Large intestine (tissue), 3 donors: ENCODE measurements at regions not wholly inside any gene's neighbourhood (a gene's known extent, or its start where the extent isn't known, plus 50 kb on each side); places are given as distances from the start of the nearest gene placed in this dataset.
A peak's percentile ranks its signal among the peaks of the same experiment; 100 is the strongest.
"Not testable (repeated sequence)": the region's sequence is repeated elsewhere in the genome, so short reads cannot be mapped to it uniquely, and the experiment has no call there.

Experiments
- DNase-seq, 2 donors: peaks; one replicate each; pipeline versions ENCODE4 v3.0.0 to v3.0.0-alpha.2; 2013
- H3K27ac ChIP-seq: one replicate; pipeline ENCODE4 v1.5.1; 2013; ENCODE audit warnings: low read length
- H3K27me3 ChIP-seq: 2 replicates; pipeline ENCODE4 v1.6.1; 2013; ENCODE audit warnings: low read length; ENCODE audit not compliant: control insufficient read depth, insufficient read depth
- H3K36me3 ChIP-seq: 2 replicates; pipeline ENCODE4 v1.6.1; 2013; ENCODE audit warnings: low read length; ENCODE audit not compliant: control insufficient read depth, insufficient read depth
- H3K4me1 ChIP-seq: one replicate; pipeline ENCODE4 v1.6.1; 2013; ENCODE audit warnings: low read length; ENCODE audit not compliant: control insufficient read depth, insufficient read depth
- H3K4me3 ChIP-seq: one replicate; pipeline ENCODE4 v1.5.1; 2013; ENCODE audit warnings: low read length
- H3K9me3 ChIP-seq: one replicate; pipeline ENCODE4 v1.6.1; 2013; ENCODE audit warnings: mild to moderate bottlenecking, low read depth, low read length, moderate library complexity; ENCODE audit not compliant: control insufficient read depth
- WGBS: methylation state at CpG from one replicate; pipeline ENCODE4 v1.1.5; 2013; ENCODE audit warnings: low lambda C conversion rate; ENCODE audit not compliant: insufficient coverage; 5-methylcytosine and 5-hydroxymethylcytosine counted together

- WGBS, result 88% methylated on average over 7 of the region's 12 CpGs
- not testable (repeated sequence) for H3K27me3 ChIP-seq, H3K9me3 ChIP-seq, H3K36me3 ChIP-seq, H3K4me3 ChIP-seq, H3K4me1 ChIP-seq, H3K27ac ChIP-seq, DNase-seq
These were observed 75.6 kb upstream of the NMUR2 start for GRCh38 chr5:152480677-152481076.

- H3K9me3 ChIP-seq, result no peaks in the 10 kb centered on the region
- H3K36me3 ChIP-seq, result no peaks in the 10 kb centered on the region
- H3K4me3 ChIP-seq, result no peak overlapping the region
- no peaks in the 10 kb centered on the region for H3K27me3 ChIP-seq
- no CpG with 5 or more reads among the region's 5 CpGs for WGBS
- no peak for DNase-seq
- no peaks in the 10 kb centered on the region for H3K4me1 ChIP-seq
- H3K27ac ChIP-seq, result no peak overlapping the region
These were observed 82.1 kb upstream of the NMUR2 start for GRCh38 chr5:152487130-152487529.

GRCh38 chr5:152488869-152489268, 83.8 kb upstream of the NMUR2 start:
- Histone ChIP-seq H3K4me1 (no peaks in the 10 kb centered on the region), H3K27ac (no peak overlapping the region), H3K4me3 (no peak overlapping the region), H3K27me3 (no peaks in the 10 kb centered on the region), H3K36me3 (no peaks in the 10 kb centered on the region), H3K9me3 (no peaks in the 10 kb centered on the region)
- DNase-seq, result no peak
- WGBS, result no CpG with 5 or more reads among the region's 2 CpGs

GRCh38 chr5:152499814-152500535, 94.9 kb upstream of the NMUR2 start:
- Histone ChIP-seq H3K4me3 (no peak overlapping the region), H3K27me3 (no peaks in the 10 kb centered on the region), H3K36me3 (no peaks in the 10 kb centered on the region), H3K4me1 (no peaks in the 10 kb centered on the region), H3K27ac (no peak overlapping the region), H3K9me3 (no peaks in the 10 kb centered on the region)
- WGBS, result 28% methylated on average over 2 of the region's 4 CpGs
- DNase-seq, result no peak

GRCh38 chr5:152501294-152501693, 96.2 kb upstream of the NMUR2 start:
- H3K4me1 ChIP-seq, result no peaks in the 10 kb centered on the region
- H3K27me3 ChIP-seq, result no peaks in the 10 kb centered on the region
- no peak overlapping the region for H3K27ac ChIP-seq
- no peak overlapping the region for H3K4me3 ChIP-seq
- no peaks in the 10 kb centered on the region for H3K36me3 ChIP-seq
- no peaks in the 10 kb centered on the region for H3K9me3 ChIP-seq
- DNase-seq, result no peak
- 100% methylated on average over 1 of the region's 2 CpGs for WGBS

- Histone ChIP-seq H3K27ac (no peak overlapping the region), H3K27me3 (no peaks in the 10 kb centered on the region)
- no CpG with 5 or more reads among the region's 3 CpGs for WGBS
These were observed 98.1 kb upstream of the NMUR2 start for GRCh38 chr5:152503206-152503605.

GRCh38 chr5:152505442-152506042, 100.5 kb upstream of the NMUR2 start:
- WGBS, result 60% methylated on average over 2 of the region's 8 CpGs
- Histone ChIP-seq H3K27me3 (no peaks in the 10 kb centered on the region), H3K27ac (no peak overlapping the region), H3K4me3 (no peak overlapping the region), H3K36me3 (no peaks in the 10 kb centered on the region), H3K9me3 (no peaks in the 10 kb centered on the region), H3K4me1 (no peaks in the 10 kb centered on the region)
- peak; percentile 57 to 68 for DNase-seq

More at GRCh38 chr5:152503206-152503605, 98.1 kb upstream of the NMUR2 start:
- Histone ChIP-seq H3K4me3 (no peak overlapping the region), H3K36me3 (no peaks in the 10 kb centered on the region), H3K4me1 (no peaks in the 10 kb centered on the region), H3K9me3 (no peaks in the 10 kb centered on the region)
- DNase-seq, result no peak

- H3K4me1 ChIP-seq, result no peaks in the 10 kb centered on the region
These were observed 106.0 kb upstream of the NMUR2 start for GRCh38 chr5:152511120-152511519.

GRCh38 chr5:152511531-152512132, 106.6 kb upstream of the NMUR2 start:
- Histone ChIP-seq H3K4me1 (no peaks in the 10 kb centered on the region), H3K4me3 (no peak overlapping the region), H3K36me3 (no peaks in the 10 kb centered on the region), H3K27me3 (no peaks in the 10 kb centered on the region), H3K9me3 (no peaks in the 10 kb centered on the region), H3K27ac (no peak overlapping the region)
- WGBS, result 50% methylated on average over 1 of the region's 7 CpGs
- no peak for DNase-seq

More at GRCh38 chr5:152511120-152511519, 106.0 kb upstream of the NMUR2 start:
- no peak overlapping the region for H3K4me3 ChIP-seq
- H3K9me3 ChIP-seq, result no peaks in the 10 kb centered on the region
- 81% methylated on average over 4 of the region's 5 CpGs for WGBS
- no peak overlapping the region for H3K27ac ChIP-seq
- H3K36me3 ChIP-seq, result no peaks in the 10 kb centered on the region
- no peaks in the 10 kb centered on the region for H3K27me3 ChIP-seq
- no peak for DNase-seq

GRCh38 chr5:152514827-152515397, 109.8 kb upstream of the NMUR2 start:
- WGBS, result 22% methylated on average over 2 of the region's 2 CpGs
- Histone ChIP-seq H3K27ac (no peak overlapping the region), H3K4me1 (no peaks in the 10 kb centered on the region), H3K4me3 (no peak overlapping the region), H3K27me3 (peaks cover 2% of the 10 kb centered on the region), H3K9me3 (no peaks in the 10 kb centered on the region), H3K36me3 (no peaks in the 10 kb centered on the region)
- DNase-seq, result no peak
